ENCODE measurements at regions not wholly inside any gene's neighbourhood (a gene's known extent, or its start where the extent isn't known, plus 50 kb on each side); places are given as distances from the start of the nearest gene placed in this dataset.

GRCh38 chr2:198788676-198789075 lies 669.1 kb downstream of the SATB2 start:
- no peaks in the 10 kb centered on the region for H3K36me3 ChIP-seq (ENCODE audit: control insufficient read depth in 2 of 2, insufficient read depth in 1 of 2, low read length in 2 of 2)
- H3K4me3 ChIP-seq (ENCODE audit: low read depth, low read length): no peak overlapping the region
- H3K27ac ChIP-seq (ENCODE audit: extremely low read depth, low read depth, low read length): no peak overlapping the region
- POLR2A ChIA-PET: no interaction called here
- H3K9me3 ChIP-seq (ENCODE audit: control insufficient read depth, insufficient read depth, low read depth, low read length): no peaks in the 10 kb centered on the region
- TF ChIP-seq ZNF692 (tag by site-specific recombination; IDR thresholded peaks at IDR 0.05): no peak
- no peak for TF ChIP-seq ZNF843 (tag by site-specific recombination; IDR thresholded peaks at IDR 0.05)
- TF ChIP-seq AEBP2 (tag by site-specific recombination; IDR thresholded peaks at IDR 0.05; ENCODE audit: borderline replicate concordance): no peak
- no peak for TF ChIP-seq PRDM2 (tag by site-specific recombination; IDR thresholded peaks at IDR 0.05; ENCODE audit: borderline replicate concordance)
- TF ChIP-seq ZNF121 (tag by site-specific recombination; IDR thresholded peaks at IDR 0.05): no peak
- TF ChIP-seq ZNF37A (tag by site-specific recombination; IDR thresholded peaks at IDR 0.05): no peak
- TF ChIP-seq BCL11A (tag by site-specific recombination; IDR thresholded peaks at IDR 0.05; ENCODE audit: low read depth): no peak
- TF ChIP-seq ZNF341 (tag by site-specific recombination; IDR thresholded peaks at IDR 0.05; ENCODE audit: low read depth): no peak
- no peak for TF ChIP-seq ZBTB21 (tag by site-specific recombination; IDR thresholded peaks at IDR 0.05)
- CTCF ChIA-PET: no interaction called here
- no peaks in the 10 kb centered on the region for H3K4me1 ChIP-seq (ENCODE audit: control insufficient read depth, insufficient read depth, low read length)

GRCh38 chr2:198782734-198783133 lies 675.0 kb downstream of the SATB2 start:
- Histone ChIP-seq H3K9me3 (ENCODE audit: control insufficient read depth, insufficient read depth, low read depth, low read length) (no peaks in the 10 kb centered on the region), H3K4me3 (ENCODE audit: low read depth, low read length) (no peak overlapping the region), H3K36me3 (ENCODE audit: control insufficient read depth in 2 of 2, insufficient read depth in 1 of 2, low read length in 2 of 2) (no peaks in the 10 kb centered on the region), H3K4me1 (ENCODE audit: control insufficient read depth, insufficient read depth, low read length) (no peaks in the 10 kb centered on the region), H3K27ac (ENCODE audit: extremely low read depth, low read depth, low read length) (no peak overlapping the region)
- ChIA-PET POLR2A (no interaction called here), CTCF (no interaction called here)
- TF ChIP-seq ZNF555 (tag by site-specific recombination; conservative IDR thresholded peaks at IDR 0.05): no peak
- no peak for TF ChIP-seq ZNF132 (tag by site-specific recombination; IDR thresholded peaks at IDR 0.05; ENCODE audit: borderline replicate concordance)
- TF ChIP-seq PBX3 (CRISPR knock-in tag; IDR thresholded peaks at IDR 0.05): no peak
- TF ChIP-seq RBAK (tag by site-specific recombination; IDR thresholded peaks at IDR 0.05): no peak
- TF ChIP-seq ZNF747 (tag by site-specific recombination; IDR thresholded peaks at IDR 0.05): no peak
- no peak for TF ChIP-seq ZFP69B (tag by site-specific recombination; IDR thresholded peaks at IDR 0.05)
- TF ChIP-seq ZNF19 (tag by site-specific recombination; IDR thresholded peaks at IDR 0.05; ENCODE audit: low read depth): no peak
- no peak for TF ChIP-seq ZSCAN23 (tag by site-specific recombination; IDR thresholded peaks at IDR 0.05)
- TF ChIP-seq ZBTB44 (tag by site-specific recombination; IDR thresholded peaks at IDR 0.05): no peak
- TF ChIP-seq ZSCAN16 (tag by site-specific recombination; IDR thresholded peaks at IDR 0.05): no peak
- TF ChIP-seq ZNF704 (tag by site-specific recombination; IDR thresholded peaks at IDR 0.05): no peak
